ENCODE measurements at regions not wholly inside any gene's neighbourhood (a gene's known extent, or its start where the extent isn't known, plus 50 kb on each side); places are given as distances from the start of the nearest gene placed in this dataset.
"Not testable (repeated sequence)": the region's sequence is repeated elsewhere in the genome, so short reads cannot be mapped to it uniquely, and the experiment has no call there.

- no peak for DNase-seq
- Histone ChIP-seq H3K36me3 (no peaks in the 10 kb centered on the region), H3K27me3 (0 out of 2 replicates have a peak, but pooled peaks cover 1% of the 10 kb centered on the region), H3K4me3 (no peak overlapping the region), H3K9me3 (no peaks in the 10 kb centered on the region)
Measured at GRCh38 chr22:22712666-22713365, 68.4 kb downstream of the GGTLC2 start.

- H3K36me3 ChIP-seq: no peaks in the 10 kb centered on the region
- H3K4me3 ChIP-seq: no peak overlapping the region
- no peak for DNase-seq
- no peaks in the 10 kb centered on the region for H3K9me3 ChIP-seq
- H3K27me3 ChIP-seq: 0 out of 2 replicates have a peak, but pooled peaks cover 2% of the 10 kb centered on the region
Measured at GRCh38 chr22:22713416-22713815, 69.0 kb downstream of the GGTLC2 start.

- DNase-seq: no peak
- Histone ChIP-seq H3K36me3 (no peaks in the 10 kb centered on the region), H3K27me3 (0 out of 2 replicates have a peak, but pooled peaks cover 2% of the 10 kb centered on the region), H3K4me3 (no peak overlapping the region), H3K9me3 (no peaks in the 10 kb centered on the region)
Measured at GRCh38 chr22:22714600-22715335, 70.4 kb downstream of the GGTLC2 start.

- Histone ChIP-seq H3K4me3 (no peak overlapping the region), H3K36me3 (no peaks in the 10 kb centered on the region), H3K9me3 (no peaks in the 10 kb centered on the region), H3K27me3 (0 out of 2 replicates have a peak, but pooled peaks cover 2% of the 10 kb centered on the region)
- no peak for DNase-seq
Measured at GRCh38 chr22:22716136-22716665, 71.8 kb downstream of the GGTLC2 start.

- no peak for DNase-seq
Measured at GRCh38 chr22:22717664-22718063, 73.2 kb downstream of the GGTLC2 start.

GRCh38 chr22:22720201-22720723 is 75.8 kb downstream of the GGTLC2 start:
- Histone ChIP-seq H3K4me3 (no peak overlapping the region), H3K27me3 (0 out of 2 replicates have a peak, but pooled peaks cover 2% of the 10 kb centered on the region), H3K36me3 (no peaks in the 10 kb centered on the region), H3K9me3 (no peaks in the 10 kb centered on the region)
- DNase-seq: peak; percentile 40

More at GRCh38 chr22:22717664-22718063, 73.2 kb downstream of the GGTLC2 start:
- Histone ChIP-seq H3K4me3 (no peak overlapping the region), H3K27me3 (0 out of 2 replicates have a peak, but pooled peaks cover 2% of the 10 kb centered on the region), H3K9me3 (no peaks in the 10 kb centered on the region), H3K36me3 (no peaks in the 10 kb centered on the region)

- H3K4me3 ChIP-seq: no peak overlapping the region
- no peak for DNase-seq
- 0 out of 2 replicates have a peak, but pooled peaks cover 2% of the 10 kb centered on the region for H3K27me3 ChIP-seq
- no peaks in the 10 kb centered on the region for H3K9me3 ChIP-seq
- H3K36me3 ChIP-seq: no peaks in the 10 kb centered on the region
Measured at GRCh38 chr22:22720724-22721261, 76.4 kb downstream of the GGTLC2 start.

GRCh38 chr22:22721681-22722354 is 77.4 kb downstream of the GGTLC2 start:
- H3K4me3 ChIP-seq: no peak overlapping the region
- no peaks in the 10 kb centered on the region for H3K36me3 ChIP-seq
- H3K27me3 ChIP-seq: 0 out of 2 replicates have a peak, but pooled peaks cover 2% of the 10 kb centered on the region
- H3K9me3 ChIP-seq: no peaks in the 10 kb centered on the region
- peak; percentile 72 for DNase-seq

GRCh38 chr22:22728382-22728781 is 84.0 kb downstream of the GGTLC2 start:
- no peak for DNase-seq
- H3K36me3 ChIP-seq: no peaks in the 10 kb centered on the region
- H3K4me3 ChIP-seq: no peak overlapping the region
- H3K27me3 ChIP-seq: no peaks in the 10 kb centered on the region
- no peaks in the 10 kb centered on the region for H3K9me3 ChIP-seq

GRCh38 chr22:22730655-22731373 is 86.4 kb downstream of the GGTLC2 start:
- no peaks in the 10 kb centered on the region for H3K36me3 ChIP-seq
- no peak for DNase-seq
- H3K4me3 ChIP-seq: no peak overlapping the region
- no peaks in the 10 kb centered on the region for H3K27me3 ChIP-seq
- H3K9me3 ChIP-seq: no peaks in the 10 kb centered on the region

GRCh38 chr22:22731374-22731676 is 86.9 kb downstream of the GGTLC2 start:
- Histone ChIP-seq H3K9me3 (no peaks in the 10 kb centered on the region), H3K36me3 (no peaks in the 10 kb centered on the region), H3K4me3 (no peak overlapping the region), H3K27me3 (no peaks in the 10 kb centered on the region)
- no peak for DNase-seq

- DNase-seq, H3K36me3 ChIP-seq, H3K27me3 ChIP-seq, H3K4me3 ChIP-seq, H3K9me3 ChIP-seq: not testable (repeated sequence)
Measured at GRCh38 chr22:22733006-22733405, 88.6 kb downstream of the GGTLC2 start.

GRCh38 chr22:22733881-22734373 is 89.5 kb downstream of the GGTLC2 start:
- no peak for DNase-seq
- Histone ChIP-seq H3K36me3 (no peaks in the 10 kb centered on the region), H3K9me3 (no peaks in the 10 kb centered on the region), H3K4me3 (no peak overlapping the region), H3K27me3 (peaks cover 7% of the 10 kb centered on the region)

GRCh38 chr22:22734395-22735272 is 90.2 kb downstream of the GGTLC2 start:
- not testable (repeated sequence) for H3K36me3 ChIP-seq, DNase-seq, H3K4me3 ChIP-seq, H3K9me3 ChIP-seq
- H3K27me3 ChIP-seq: peaks cover 11% of the 10 kb centered on the region

GRCh38 chr22:22735276-22735675 is 90.9 kb downstream of the GGTLC2 start:
- DNase-seq, H3K36me3 ChIP-seq, H3K9me3 ChIP-seq, H3K4me3 ChIP-seq: not testable (repeated sequence)
- peaks cover 16% of the 10 kb centered on the region for H3K27me3 ChIP-seq

All from MG63 (cell line).